DND-41 (cell line): ENCODE measurements at regions not wholly inside any gene's neighbourhood (a gene's known extent, or its start where the extent isn't known, plus 50 kb on each side); places are given as distances from the start of the nearest gene placed in this dataset.

Source experiments
- CTCF ChIP-seq: IDR thresholded peaks from 2 replicates; pipeline ENCODE4 v1.5.1; 2012; ENCODE audit warnings: borderline replicate concordance, low read length, moderate library complexity, mild to moderate bottlenecking; ENCODE audit not compliant: poor library complexity, severe bottlenecking; ENCODE audit errors: extremely low read depth
- EZH2 ChIP-seq: IDR thresholded peaks from 3 replicates; pipeline ENCODE4 v1.6.1; 2012; ENCODE audit warnings: borderline replicate concordance, low read depth, mild to moderate bottlenecking, moderate library complexity, low read length, inconsistent platforms; ENCODE audit not compliant: severe bottlenecking

GRCh38 chr3:115551016-115551415 lies 72.3 kb upstream of the GAP43 start:
- TF ChIP-seq CTCF (no peak), EZH2 (no peak)
